NCI-H2107 (cell line): ENCODE measurements at regions not wholly inside any gene's neighbourhood (a gene's known extent, or its start where the extent isn't known, plus 50 kb on each side); places are given as distances from the start of the nearest gene placed in this dataset.

Source experiments
- DNase-seq: peaks from one replicate; lab custom pipeline; 2025; lab: John Stamatoyannopoulos, UW

- DNase-seq: no peak
Measured at GRCh38 chr6:88380083-88380482, 213.9 kb upstream of the CNR1 start.

- DNase-seq: no peak
Measured at GRCh38 chr6:88378639-88379038, 212.5 kb upstream of the CNR1 start.

DNA sequence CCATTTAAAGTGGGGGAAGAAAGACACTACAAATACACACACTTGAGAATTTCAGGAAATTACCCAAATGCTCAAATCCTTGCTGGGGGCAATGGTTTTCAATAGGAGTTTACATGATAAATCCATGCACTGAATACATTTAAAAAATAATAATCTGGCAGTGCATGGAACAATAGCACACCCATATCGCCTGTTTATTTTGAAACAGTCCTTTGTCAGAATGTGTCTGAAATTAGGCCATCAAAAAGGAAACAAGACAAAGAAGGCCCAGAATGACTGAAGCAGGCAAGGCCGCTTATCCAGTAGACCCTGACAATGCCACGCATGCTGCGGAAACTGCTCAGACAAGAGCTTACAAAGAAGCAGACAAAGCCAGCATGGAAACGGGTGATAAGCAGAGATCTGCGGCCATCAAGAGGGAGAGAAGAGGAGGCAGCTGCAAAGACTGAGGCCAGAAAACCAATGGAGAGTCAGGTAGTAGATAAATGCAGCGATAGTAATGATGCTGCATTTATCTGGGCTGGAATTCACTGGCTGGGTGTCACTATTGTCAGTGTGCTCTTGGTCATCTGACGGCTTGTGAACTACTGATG is 211.9 kb upstream of the CNR1 start:
- no peak for DNase-seq

- DNase-seq: no peak
Measured at GRCh38 chr6:88376768-88377387, 210.7 kb upstream of the CNR1 start.

GRCh38 chr6:88376197-88376596 is 210.1 kb upstream of the CNR1 start:
- DNase-seq: no peak

- peak; percentile 72 for DNase-seq
Measured at GRCh38 chr6:88374553-88374952, 208.4 kb upstream of the CNR1 start.

GRCh38 chr6:88371480-88371879 is 205.3 kb upstream of the CNR1 start:
- no peak for DNase-seq

GRCh38 chr6:88370127-88370710 is 204.1 kb upstream of the CNR1 start:
- DNase-seq: no peak

GRCh38 chr6:88369262-88369661 is 203.1 kb upstream of the CNR1 start:
- no peak for DNase-seq

GRCh38 chr6:88368071-88368787 is 202.1 kb upstream of the CNR1 start:
- no peak for DNase-seq

DNA sequence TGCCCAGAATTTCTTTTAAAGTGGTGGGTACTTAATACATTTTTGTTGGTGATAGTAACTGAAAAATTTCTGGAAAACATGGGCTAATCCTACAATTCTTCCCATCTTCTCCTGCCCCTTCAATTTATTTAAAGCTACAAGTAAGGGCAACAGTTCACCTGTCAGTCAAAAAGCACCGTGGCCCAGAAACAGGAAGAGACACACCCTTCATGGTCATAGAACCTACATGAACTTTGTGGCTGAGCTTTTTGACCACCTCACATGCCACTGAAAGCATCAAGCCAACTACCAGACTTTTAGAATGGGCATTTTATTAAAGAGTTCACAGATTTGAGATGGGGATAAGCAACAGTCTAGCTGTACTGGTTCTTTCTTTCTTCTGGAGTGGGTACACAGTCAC is 201.1 kb upstream of the CNR1 start:
- no peak for DNase-seq

DNA sequence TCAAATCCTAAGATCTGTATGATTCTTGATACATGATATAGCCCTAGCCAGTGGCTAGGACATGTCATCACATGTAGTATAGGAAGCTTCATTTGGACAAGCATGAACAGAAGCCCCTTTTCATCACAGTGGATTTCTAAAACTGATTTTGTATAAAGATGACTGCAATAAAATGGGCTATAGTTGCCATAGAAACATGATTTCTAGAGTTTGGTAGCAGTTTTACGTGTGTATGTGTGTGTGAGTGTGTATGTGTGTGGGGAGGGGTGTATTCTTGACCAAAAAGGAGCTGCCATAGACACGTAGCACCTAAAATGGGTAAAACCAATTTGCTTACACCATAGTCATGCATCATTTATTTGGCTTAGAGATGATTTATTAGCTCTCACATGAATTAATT is 200.5 kb upstream of the CNR1 start:
- DNase-seq: no peak

DNA sequence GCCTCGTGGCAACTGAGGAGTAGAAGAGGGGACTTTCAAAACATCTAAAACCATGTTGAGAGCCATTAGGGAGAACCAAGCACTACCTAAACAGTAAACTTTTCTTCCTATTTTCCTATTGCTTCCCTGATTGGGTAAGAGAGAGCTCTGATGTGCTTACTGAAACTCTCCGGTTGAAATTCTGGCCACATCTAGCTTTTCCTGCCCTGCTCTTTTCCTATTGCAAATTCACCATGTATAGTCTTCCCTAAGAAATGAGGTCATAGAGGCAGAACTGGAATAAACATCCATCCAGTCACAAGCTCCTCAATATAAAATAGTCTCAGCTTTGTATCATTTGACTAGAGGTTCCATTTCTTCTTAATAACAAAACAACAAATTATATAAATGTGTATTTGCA is 199.5 kb upstream of the CNR1 start:
- no peak for DNase-seq

DNA sequence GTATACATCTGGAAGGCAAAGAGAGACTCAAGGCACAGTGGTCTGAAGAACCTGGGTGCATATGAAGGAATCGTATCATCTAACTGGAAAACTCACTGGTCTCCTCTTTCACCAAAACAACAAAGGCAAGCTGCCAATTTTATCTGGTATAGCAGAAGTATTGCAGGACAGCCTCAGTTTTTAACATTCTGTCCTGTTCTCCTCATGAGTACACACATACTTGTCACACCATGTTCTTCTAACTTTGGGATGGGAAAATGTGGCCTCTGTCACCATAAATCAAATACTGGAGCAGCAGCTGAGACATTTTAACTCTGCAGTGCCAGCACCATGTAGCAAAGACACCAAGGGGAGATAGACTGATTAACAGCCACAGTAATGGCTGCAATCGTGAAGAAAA is 199.1 kb upstream of the CNR1 start:
- DNase-seq: no peak

DNA sequence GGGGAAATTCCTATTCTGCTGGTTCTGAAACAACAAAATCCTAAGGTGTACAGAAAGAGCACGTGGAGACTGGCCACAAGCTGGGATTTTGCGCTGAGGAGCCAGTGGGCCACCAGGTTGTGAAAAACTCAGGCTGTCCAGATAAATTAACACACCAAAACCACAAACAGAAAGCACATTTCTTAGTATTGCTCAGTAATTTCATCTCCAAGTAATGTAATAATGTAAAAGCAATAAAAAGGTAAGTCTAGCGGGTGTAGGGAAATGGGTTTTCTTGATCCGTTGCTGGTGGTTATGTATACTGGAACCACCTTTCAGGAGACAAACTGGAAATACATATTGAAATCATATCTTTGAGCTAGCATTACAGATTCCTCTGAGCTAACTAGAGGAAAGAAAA is 195.6 kb upstream of the CNR1 start:
- DNase-seq: no peak

GRCh38 chr6:88361298-88361697 is 195.2 kb upstream of the CNR1 start:
- DNase-seq: no peak

- no peak for DNase-seq
Measured at GRCh38 chr6:88360203-88360797, 194.2 kb upstream of the CNR1 start.

DNA sequence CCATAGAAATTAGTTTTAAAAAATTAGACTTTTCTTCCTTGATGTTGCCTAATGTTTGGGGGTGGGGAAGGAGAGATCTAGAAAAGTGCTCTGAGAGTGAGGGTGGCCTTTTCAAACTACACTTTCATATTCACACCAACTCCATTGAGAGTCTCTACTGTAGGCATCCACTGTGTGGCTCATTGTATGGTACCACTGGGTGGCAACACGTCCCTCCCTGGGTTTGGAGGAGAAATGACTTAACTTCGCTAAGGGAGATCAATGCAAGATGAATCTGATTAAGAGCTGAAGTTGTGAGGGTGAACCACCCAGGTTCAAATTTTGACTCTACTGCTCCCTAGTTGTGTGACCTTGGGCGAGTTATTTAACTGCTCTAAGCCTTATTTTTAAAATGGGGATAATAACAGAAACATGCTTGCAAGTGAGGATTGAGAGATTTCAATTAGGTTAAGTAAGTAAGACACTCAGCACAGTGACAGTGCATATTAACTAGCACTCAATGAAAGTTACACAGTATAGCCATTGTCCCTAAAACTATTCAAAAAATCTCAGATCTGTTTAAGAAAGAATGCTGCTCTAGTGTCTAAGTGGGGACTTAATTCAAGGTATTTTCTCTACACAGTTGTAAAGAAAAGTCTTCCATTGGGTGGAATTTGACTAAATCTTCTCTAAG is 193.5 kb upstream of the CNR1 start:
- DNase-seq: no peak

GRCh38 chr6:88358846-88359245 is 192.7 kb upstream of the CNR1 start:
- no peak for DNase-seq

DNA sequence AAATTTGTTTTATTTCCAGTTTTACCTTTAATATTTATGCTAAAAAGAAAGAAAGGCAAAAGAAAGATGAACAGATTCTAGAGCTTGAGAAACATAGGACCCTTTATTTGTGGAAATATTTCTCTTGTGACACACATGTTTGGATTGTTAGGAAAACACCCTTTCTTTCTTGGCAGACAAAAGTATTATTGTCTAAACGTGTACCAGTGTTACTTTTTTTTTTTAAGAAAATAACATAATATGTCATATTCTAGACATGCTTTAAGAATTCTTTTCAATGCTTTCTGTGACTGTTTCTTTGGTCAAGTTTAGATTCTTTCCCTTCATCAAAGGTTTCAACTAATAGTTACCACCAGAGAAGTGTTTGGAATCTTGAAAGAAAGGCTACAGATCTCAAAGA is 183.4 kb upstream of the CNR1 start:
- no peak for DNase-seq

GRCh38 chr6:88342336-88342735 is 176.2 kb upstream of the CNR1 start:
- DNase-seq: no peak

DNA sequence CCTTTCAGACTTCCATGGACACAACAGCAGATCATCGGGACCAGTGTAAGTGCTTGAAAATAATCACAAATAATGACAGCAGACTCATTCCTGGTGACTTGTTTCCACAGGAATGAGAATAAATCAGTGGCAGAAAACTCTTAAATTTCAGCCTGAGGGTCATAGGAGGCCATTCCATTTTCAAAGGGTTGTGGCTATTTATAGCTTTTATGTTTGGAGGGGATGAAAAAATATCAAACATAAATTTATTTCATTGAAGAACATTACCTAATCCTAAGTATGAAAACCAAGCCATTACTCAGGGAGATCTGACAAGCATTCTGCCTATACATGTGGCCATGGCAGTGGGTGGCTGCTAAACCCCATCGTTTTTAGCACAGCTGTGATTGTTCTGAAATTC is 173.6 kb upstream of the CNR1 start:
- DNase-seq: no peak
